DOHH2 (cell line): ENCODE measurements at regions not wholly inside any gene's neighbourhood (a gene's known extent, or its start where the extent isn't known, plus 50 kb on each side); places are given as distances from the start of the nearest gene placed in this dataset.

Experiments used
- CTCF ChIP-seq: fragments of 200-600 bp; sonication (generic); IDR thresholded peaks from one replicate; pipeline ENCODE4 v1.5.1; 2014; ENCODE audit warnings: antibody characterized with exemption, mild to moderate bottlenecking, low read depth, low read length; ENCODE audit not compliant: poor library complexity, severe bottlenecking
- EZH2phosphoT487 ChIP-seq: fragments of 200-600 bp; sonication (generic); IDR thresholded peaks from 2 replicates; pipeline ENCODE4 v1.6.1; 2017; ENCODE audit warnings: borderline replicate concordance, mild to moderate bottlenecking, antibody characterized with exemption, low read length, moderate library complexity, mixed read lengths

- no peak for TF ChIP-seq CTCF
- no peak for TF ChIP-seq EZH2phosphoT487
Observed at GRCh38 chr12:24431872-24432271, 482.4 kb upstream of the SOX5 start.
